ENCODE measurements at regions not wholly inside any gene's neighbourhood (a gene's known extent, or its start where the extent isn't known, plus 50 kb on each side); places are given as distances from the start of the nearest gene placed in this dataset.

DNA sequence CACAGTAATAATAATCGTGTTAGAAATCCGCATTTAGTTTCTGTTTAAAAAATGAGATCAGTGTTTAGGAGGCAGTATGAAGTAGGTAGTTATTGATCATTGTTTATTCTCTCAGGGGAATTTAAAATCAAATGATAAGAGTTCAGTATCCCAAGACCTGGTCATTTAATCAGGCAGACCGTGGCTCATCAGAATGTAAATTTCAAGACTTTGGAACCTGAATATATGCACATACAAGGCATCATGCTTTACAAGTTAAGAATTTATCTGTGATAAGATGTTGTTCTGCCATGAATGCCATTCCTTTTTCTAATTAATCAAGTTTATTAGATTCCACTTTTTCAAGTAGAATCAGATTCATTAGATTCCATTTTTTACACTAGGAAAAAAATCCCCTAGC is 133.5 kb upstream of the MAOA start:
- no peak for DNase-seq

DNA sequence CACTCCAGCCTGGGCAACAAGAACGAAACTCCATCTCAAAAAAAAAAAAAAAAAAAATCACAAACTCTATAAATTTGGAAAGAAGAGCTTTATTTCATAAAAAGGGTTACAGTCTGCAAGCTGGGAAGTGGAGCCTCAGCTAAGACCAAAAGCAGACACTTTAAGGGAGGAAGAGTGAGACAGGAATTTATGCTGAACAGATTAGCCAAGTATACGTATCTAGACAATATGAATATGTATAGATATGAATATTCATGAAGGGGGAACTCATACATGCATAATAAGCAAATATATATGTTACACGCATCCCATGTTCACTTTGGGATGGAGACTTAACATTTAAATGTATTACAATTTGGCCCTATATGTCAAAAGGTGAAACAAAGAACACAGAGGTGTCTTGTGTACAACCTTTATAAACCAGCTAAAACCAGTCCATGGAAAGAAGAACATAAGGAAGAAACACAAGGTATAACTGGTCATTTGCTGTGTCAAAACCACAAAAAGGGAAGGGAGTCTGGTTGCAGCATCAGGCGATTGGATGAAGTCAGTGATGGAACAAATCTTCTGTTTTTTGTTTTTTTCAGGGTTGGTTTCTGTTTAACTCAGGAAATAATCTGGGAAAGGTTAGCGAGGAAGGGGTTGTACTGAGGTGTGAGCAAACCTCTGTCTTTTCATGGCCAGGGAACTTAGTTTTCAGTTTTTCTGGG is 130.0 kb upstream of the MAOA start:
- no peak for DNase-seq

DNA sequence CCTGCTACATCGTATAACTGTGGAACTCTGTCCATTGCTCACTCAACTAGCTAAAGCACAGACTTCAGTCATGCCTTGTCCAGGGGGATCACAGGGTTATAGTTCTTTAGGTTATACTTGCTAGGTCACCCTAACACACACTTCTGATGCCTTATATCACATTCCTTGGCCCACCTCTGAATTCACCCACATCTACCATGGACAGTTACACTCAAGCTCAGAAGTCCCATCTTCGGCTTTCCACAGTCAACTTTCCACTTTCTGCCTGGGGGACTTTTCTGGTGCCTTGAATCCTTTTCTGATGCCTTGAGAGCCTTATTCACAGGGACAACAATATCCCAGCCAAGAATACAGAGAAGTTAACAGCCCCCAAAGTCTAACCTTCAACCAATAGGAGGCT is 129.2 kb upstream of the MAOA start:
- no peak for DNase-seq

DNA sequence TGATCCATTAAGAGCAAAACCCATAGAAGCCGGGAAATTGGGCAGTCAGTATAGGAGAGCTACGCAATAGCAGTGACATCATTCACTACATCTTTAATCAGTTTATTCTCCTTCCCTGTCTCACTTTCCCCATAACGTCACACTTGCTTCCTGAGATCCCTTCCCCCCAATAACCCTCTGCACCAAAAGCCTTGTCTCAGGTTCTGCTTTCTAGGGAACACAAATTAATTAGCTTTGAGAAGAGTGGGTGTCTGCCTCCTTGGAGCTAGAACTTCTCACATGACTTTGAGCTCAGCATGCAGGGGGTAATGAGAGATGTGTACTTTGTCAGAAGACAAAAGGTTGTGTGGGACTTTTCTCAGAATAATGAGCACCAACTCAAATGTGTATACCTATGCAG is 128.3 kb upstream of the MAOA start:
- DNase-seq = no peak

DNA sequence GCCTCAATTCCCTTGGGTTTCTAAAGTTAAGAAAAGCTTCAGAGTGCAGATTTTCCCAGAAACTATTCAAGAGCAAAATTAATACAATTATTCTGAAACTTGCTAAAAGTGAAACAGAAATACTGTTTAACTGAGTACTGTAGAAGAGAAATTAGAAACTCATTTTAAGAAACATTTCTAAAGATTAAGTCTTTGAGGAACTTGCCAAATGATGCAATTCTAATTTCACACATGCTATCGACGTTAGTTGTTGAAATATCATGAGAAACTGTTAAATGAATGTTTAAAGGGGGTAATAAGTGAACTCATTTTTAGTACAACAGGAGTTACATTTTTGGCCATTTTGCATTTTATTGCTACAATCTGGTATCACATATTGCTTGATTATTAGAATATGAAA is 125.3 kb upstream of the MAOA start:
- DNase-seq = no peak

DNA sequence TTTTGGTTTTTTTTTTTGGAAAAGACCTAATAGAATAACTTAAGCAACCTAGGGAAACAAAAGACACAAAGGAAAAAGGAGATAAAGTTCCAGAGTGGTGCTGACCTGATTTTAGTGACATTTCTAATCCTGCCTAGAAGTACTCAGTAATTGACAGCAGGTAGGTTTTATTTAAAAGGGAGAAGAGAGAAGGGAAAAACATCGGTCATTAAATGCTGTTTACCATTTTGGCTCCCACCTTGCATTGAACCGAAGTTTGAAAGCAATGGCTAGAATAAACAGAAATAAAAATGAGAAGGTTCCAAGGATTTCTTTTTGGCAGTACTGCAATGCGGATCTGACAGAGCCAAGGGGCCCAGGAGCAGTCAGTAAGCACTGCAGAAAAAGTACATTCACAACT is 115.8 kb upstream of the MAOA start:
- DNase-seq = no peak

DNA sequence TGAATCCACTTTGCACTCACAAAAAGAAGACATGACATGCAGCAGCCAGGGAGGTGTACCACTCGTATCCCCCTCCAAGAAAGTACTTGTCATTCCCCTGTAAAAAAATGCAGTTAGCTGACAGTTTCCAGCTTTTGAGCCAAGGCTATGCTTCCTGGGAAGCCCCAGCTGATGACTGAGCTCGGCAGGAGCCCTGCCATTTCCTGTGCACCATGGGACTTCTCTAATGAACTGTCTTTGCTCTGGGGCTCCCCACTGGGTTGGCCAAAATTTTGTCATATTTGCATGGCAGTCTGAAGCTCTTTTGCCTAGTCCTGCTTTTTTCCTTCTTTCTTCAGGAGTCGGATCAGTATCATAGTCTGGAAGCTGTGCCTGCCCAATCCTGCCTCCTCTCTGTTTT is 104.5 kb upstream of the MAOA start:
- DNase-seq = no peak

DNA sequence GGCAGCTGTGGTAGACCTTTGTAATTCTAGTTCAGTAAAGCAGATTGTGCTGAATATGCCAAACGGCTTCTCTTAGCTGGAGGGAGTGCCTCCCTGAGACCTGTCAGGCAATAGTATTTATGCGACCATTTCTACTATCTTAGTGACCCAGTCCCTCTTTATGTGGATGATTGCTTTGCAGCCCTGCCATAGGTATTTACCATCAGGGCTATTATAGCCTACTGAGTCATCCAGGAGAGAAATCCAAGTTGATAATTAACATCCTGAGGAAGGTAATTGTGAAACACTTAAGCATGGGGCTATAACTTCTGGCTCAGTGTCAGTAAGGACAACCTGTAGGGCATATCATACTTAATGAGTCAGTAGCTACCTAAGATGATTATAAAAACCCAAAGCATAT is 103.9 kb upstream of the MAOA start:
- DNase-seq = no peak

DNA sequence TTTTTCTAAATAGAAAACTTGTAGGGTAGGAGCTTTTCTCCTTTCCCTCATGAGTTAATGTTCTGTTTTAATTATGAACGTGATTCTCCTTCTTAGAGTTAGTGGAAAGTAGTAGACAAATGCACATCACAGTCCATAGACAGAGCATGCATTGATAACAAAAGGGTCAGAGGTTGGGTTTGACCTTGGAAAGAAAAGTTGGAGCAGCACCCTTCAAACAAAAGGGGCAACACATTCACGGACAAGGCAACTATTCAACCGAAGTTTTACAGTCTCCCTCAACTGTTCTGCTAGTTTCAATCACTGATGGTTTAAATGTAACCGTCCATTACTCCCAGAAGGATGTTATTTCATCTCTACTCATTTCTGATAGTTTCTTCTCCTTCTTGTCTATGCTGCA is 103.4 kb upstream of the MAOA start:
- no peak for DNase-seq

DNA sequence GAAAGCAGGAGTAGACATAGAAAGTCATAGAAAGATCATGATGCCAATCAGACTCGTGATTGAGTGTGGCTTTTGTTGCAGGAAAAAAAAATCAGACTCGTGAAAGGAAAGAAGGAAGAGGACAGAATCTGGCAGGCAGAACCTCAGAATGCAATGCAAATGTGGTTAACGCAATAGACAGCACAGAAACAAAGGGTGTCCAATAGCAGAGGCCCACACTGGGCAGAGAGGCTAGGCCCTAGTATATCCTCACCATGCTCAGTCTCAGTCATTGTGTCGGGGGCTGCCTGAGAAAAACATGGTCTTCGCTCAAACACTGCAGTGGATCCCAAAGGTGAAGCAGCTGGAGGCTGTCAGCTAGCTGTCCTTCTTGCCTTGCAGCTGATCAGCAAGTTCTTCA is 102.8 kb upstream of the MAOA start:
- no peak for DNase-seq

DNA sequence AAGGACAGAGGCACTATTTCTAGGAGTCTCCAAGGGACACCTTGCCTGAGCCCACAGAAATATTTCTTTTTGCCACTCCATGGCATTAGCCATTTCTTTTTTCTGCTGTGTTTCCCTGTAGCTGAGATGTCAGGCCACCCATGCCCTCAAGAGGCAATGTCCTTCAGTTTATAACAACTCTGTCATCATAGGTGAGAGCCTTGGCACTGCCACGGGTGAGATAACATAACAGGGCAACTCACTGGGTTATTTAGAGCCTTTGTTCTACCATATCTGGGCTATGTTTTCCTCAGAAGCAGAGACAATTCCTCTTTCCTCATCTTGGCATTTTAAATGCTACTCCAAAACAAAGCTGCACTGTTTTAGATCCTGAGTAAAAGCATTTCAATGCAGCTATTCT is 99.9 kb upstream of the MAOA start:
- DNase-seq = no peak

DNA sequence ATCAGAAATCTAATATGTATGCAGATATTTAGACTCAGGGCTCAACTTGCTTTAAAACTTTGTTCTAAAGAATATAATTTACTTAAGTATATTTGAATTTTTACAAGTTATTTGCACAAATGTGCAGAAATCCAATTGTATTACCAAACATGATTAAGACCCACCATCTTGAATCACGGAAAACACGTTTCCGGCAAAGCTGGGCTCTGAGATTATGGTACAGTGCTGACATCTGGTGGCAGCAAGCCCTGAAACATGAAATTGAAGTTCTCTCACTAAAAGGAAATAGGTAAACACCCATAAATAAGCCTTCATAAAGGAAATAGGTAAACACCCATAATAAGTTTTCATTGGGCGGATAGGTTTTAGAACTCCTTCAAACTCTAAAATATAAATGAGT is 98.3 kb upstream of the MAOA start:
- DNase-seq = peak; percentile 7 to 18

DNA sequence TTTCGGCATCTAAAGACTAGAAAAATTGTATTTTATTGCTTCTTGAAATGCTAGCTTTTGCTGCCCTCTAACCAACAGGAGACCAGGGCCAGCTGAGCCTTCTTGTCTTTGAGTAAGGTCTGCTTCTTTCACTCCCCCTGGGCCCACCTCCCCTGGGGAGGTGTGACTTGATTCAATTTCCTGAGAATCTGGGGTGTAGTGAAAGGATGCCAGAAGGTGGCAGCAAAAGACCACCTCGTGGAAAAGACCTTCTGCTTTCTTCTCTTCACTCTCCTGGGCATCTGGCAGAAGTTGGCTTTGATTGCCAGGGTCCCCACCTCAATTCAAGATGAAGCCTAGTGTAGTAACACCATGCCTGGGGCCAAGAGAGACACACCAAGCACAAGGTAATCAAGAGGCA is 96.5 kb upstream of the MAOA start:
- DNase-seq = peak in 1 of 2 experiments; percentile 3

DNA sequence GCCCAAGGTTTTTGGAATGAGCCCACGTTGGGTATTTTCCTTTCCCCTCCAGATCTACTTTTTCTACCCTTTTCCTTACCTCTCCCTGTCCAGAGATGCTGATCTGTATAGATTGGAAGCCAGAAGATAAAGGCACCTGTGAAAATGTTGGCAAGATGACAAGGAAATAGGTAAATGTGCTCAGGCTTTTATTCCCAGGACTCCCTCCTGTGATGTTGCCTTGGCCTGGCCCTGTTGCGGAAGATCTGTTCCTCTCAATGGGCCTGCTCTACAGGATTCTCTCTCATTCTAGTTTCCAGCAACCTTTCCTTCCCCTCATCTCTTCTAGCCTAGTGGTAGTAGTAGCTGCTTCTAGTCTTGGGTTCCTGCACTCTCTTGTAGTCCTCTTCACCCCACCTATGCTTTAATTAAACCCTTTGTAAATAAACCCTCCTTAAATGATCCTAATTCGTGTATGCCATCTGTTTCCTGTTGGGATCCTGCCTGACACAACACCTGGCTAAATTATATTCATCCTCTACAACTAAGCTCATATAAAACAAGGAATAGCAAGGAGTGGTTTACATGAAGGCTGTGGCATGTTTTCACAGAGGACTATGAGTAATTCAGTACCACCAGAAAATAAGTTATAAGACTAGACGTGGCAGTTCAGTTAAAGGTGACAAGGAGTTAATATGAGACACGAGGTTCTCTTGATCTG is 95.7 kb upstream of the MAOA start:
- DNase-seq = no peak

DNA sequence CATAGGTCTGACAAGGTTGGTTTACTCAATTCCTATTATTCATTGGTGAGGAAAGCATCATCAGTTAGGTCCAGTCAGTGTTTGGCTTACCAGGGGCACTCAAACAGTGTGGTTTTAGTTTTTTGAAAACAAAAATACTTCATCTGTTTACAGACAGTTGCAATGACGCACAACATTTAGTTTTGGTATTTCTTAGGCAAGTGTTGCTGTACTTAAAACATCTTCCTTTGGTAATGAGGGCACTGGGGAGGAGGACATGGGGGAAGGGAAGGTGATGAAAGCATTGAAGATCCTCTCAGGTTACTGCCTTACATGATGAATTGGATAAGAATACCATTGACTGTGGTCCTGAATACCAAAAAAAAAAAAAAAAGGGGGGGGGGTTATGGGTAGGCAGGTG is 93.7 kb upstream of the MAOA start:
- no peak for DNase-seq

DNA sequence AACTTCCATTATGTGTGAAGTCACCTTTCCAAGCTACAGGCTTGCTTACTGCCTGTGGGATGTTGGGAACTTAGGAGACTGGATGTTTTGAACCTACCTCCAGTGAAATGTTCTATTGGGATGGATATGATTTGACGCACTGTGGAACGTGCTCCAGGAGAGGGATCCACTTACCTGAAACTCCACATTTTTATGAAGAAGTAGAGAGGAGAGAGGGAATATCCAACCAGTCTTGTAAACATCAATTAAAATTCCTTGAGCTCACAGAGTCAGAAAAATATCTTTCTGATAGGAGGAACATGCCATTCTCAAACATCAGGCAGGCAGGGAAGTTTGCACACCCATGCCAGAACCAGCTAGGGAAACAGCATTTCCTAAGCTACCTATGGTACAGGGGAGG is 91.1 kb upstream of the MAOA start:
- DNase-seq = no peak

DNA sequence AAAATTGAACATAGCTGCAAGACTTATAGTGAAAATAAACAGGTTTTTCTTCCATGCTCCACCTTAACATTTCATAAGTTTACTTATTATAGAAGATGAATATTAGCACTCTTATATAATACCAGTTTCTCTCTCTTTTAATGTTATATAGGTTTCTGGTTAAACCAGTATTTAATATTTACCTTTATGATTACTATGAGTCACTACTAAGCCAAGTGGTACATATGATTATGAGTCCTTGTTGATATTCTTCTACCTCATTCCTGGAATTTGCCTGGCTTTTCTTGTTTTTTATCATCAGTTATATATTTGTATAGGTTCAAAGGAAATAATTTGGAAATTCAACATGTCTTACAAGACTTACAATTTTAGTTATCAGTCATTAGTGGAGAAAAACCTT is 89.9 kb upstream of the MAOA start:
- DNase-seq = no peak

DNA sequence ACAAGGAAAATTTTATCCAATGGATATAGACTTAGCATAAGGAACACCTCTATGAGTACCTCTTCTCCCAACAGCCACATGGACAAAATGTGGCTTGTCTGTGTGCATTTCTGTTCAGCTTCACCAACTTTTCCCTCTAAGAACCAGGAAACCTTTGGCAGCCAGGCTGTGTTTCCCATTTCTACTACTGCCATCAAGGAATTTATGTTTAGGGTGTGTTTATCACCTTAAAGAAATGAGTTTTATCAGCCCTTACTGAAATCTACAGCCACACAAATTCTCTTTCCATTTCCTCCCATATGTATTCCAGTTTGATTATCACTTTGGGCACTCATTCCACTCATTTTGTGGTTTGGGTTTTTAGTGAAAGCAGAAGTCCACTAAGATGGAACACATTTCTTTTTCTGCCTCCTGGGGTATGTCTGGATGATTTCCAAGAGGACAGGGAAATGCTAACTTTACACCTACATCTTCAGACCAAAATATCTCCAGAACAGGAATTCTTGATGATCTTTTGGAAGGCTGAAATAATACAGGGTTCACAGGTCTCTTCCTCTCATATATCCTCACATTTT is 82.6 kb upstream of the MAOA start:
- no peak for DNase-seq

DNA sequence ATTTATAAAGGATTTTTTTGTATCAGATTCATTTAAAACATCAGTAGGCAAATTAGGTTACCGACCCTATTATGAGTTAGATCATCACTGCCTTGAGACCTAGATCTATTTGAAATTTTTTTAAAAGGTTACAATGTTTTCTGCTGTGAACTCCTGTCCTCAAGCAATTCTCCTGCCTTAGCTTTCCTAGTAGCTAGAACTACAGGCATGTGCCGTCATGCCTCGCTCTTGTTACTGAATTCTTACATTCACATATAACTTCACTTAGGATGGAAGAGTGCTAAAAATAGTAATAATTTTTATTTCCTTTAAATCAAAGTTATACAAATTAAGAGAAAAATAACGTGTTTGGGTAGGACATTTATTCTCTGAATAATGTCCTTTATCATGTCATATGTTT is 75.5 kb upstream of the MAOA start:
- DNase-seq = no peak

DNA sequence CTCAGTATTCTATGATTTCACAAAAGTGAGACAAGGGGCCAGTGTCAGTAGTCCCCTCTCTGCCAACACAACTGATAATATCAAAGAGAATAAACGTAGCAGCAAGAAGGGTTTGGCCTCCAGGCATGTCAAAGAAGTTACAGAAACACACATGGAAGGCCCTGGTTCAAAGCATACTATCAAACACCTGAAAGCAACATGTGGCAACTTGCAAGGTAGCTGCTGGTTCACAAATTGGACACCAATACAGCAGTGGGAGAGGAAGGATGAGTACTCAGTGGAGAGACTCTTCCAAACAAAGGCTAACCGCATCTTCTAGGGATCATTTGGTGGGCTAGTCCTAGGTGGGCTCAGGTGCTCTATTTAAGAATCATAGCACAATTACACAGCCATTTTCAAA is 74.9 kb upstream of the MAOA start:
- no peak for DNase-seq

DNA sequence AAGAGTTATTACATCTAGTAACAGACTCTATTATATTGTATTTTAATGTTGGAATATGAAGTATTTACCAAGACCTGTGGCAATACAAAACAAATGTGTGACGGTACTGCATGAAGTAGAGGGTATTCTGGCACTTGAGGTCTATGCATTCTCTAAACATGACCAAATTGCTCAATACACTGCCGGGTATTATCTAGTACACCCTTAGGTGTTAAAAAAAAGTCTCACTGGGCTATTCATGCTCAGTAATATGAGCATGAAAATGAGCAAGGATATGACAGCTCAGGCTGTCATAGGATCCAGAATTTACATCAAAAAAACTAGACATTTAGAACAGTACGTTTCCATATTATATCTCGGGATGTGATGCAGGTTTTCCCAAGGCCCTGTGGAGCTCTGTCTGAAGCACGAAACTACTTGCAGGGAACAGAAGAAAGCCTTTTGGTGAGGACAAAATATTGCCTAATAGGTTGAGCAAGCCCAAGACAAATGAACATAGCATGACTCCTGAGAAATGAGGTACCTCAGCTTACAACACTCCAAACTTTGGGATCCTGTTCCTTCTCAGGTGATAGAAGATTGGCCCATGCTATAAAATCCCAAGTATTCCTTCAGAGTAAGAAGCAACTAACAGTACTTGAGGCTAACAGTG is 74.1 kb upstream of the MAOA start:
- no peak for DNase-seq

DNA sequence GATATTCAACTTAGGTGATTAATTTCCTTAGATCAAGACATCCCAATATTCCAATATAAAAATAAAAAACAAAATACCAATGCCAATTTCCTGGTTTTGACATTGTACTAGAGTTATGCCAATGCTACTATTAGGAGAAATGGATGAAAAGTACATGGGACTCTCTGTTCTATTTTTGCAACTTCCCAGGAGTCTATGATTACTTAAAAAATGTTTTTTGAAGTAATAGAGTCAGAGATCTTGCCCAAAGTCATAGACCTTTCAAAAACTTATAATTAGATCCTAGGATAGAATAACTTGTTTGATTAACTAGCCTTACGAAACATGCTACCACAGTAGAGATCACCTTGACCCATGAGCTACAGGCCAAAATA is 73.6 kb upstream of the MAOA start:
- DNase-seq = no peak

DNA sequence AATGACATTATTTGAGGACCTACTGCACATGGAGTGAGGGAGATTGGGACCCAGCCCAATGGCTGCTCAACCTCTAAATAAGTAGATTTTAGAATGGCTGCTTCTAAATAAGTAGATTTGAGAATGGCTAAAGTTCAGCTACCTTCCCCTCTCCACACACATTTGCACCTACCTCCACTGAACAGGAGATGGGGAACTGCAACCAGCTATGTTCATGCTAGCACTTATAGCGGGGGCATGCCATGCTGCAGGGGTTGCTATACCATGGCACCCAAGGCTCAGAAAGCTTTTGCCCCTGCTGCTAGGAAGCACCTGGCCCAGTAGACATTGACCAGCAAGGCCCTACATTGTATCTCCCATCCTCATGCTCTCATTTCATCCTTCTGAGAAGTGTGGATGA is 70.2 kb upstream of the MAOA start:
- no peak for DNase-seq

DNA sequence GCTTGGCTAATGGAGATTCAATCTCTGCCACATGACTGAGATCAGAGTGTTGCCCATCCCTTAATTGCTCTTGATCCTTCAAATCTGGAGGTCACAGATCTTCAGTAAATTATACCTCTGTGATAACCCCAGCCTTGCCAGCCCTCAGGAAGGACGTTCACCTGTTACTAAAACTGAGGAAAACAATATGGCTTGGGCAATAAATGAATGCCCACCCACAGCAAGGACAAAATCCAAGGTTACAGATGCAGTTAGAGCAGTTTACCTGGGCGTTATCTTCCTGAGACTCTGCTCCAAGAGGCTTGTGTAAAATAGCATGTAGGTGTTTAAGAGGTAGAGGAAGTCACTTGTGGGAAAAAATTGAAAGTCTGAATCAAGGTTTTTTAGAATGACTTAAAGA is 69.3 kb upstream of the MAOA start:
- DNase-seq = no peak
